Cardiac septum (tissue), 1 donor: ENCODE measurements at regions not wholly inside any gene's neighbourhood (a gene's known extent, or its start where the extent isn't known, plus 50 kb on each side); places are given as distances from the start of the nearest gene placed in this dataset.
"Not testable (repeated sequence)": the region's sequence is repeated elsewhere in the genome, so short reads cannot be mapped to it uniquely, and the experiment has no call there.

Experiments
- DNase-seq: peaks from one replicate; pipeline ENCODE4 v3.0.0-alpha.2; 2020; ENCODE audit warnings: low spot score
- intact Hi-C: fragments of 100-400 bp; cut with DNase I; formaldehyde crosslinking; loops from one replicate; pipeline ENCODE4 v1.14.0; 2022
- donor health status: DM: no; HTN: no; CAD: no.

- DNase-seq, intact Hi-C loops: not testable (repeated sequence)
Observed at GRCh38 chr15:20065508-20065907, 476.1 kb downstream of the GOLGA6L6 start.

- intact Hi-C loops, DNase-seq: not testable (repeated sequence)
Observed at GRCh38 chr15:20063167-20063566, 478.4 kb downstream of the GOLGA6L6 start.

- intact Hi-C loops, DNase-seq: not testable (repeated sequence)
Observed at GRCh38 chr15:20060838-20061237, 480.8 kb downstream of the GOLGA6L6 start.

GRCh38 chr15:20056871-20057270, 484.7 kb downstream of the GOLGA6L6 start:
- DNase-seq, intact Hi-C loops: not testable (repeated sequence)

GRCh38 chr15:20055921-20056320, 485.7 kb downstream of the GOLGA6L6 start:
- intact Hi-C loops, DNase-seq: not testable (repeated sequence)

- DNase-seq, intact Hi-C loops: not testable (repeated sequence)
Observed at GRCh38 chr15:20048189-20048588, 493.4 kb downstream of the GOLGA6L6 start.

- intact Hi-C loops = not testable (repeated sequence)
Observed at GRCh38 chr15:20045165-20045564, 496.4 kb downstream of the GOLGA6L6 start.

GRCh38 chr15:20040691-20041090, 500.9 kb downstream of the GOLGA6L6 start:
- intact Hi-C loops = not testable (repeated sequence)

More at GRCh38 chr15:20045165-20045564, 496.4 kb downstream of the GOLGA6L6 start:
- DNase-seq = not testable (repeated sequence)

GRCh38 chr15:20025040-20025439, 516.6 kb downstream of the GOLGA6L6 start:
- intact Hi-C loops = not testable (repeated sequence)

More at GRCh38 chr15:20040691-20041090, 500.9 kb downstream of the GOLGA6L6 start:
- DNase-seq = not testable (repeated sequence)

GRCh38 chr15:20022349-20022748, 519.3 kb downstream of the GOLGA6L6 start:
- DNase-seq, intact Hi-C loops: not testable (repeated sequence)

More at GRCh38 chr15:20025040-20025439, 516.6 kb downstream of the GOLGA6L6 start:
- DNase-seq = not testable (repeated sequence)

- intact Hi-C loops = not testable (repeated sequence)
Observed at GRCh38 chr15:20021351-20021750, 520.2 kb downstream of the GOLGA6L6 start.

GRCh38 chr15:20020588-20020987, 521.0 kb downstream of the GOLGA6L6 start:
- intact Hi-C loops = not testable (repeated sequence)

More at GRCh38 chr15:20021351-20021750, 520.2 kb downstream of the GOLGA6L6 start:
- DNase-seq = not testable (repeated sequence)

GRCh38 chr15:20019758-20020157, 521.8 kb downstream of the GOLGA6L6 start:
- DNase-seq, intact Hi-C loops: not testable (repeated sequence)

More at GRCh38 chr15:20020588-20020987, 521.0 kb downstream of the GOLGA6L6 start:
- not testable (repeated sequence) for DNase-seq

GRCh38 chr15:20017581-20017980, 524.0 kb downstream of the GOLGA6L6 start:
- intact Hi-C loops, DNase-seq: not testable (repeated sequence)

GRCh38 chr15:20016941-20017340, 524.7 kb downstream of the GOLGA6L6 start:
- intact Hi-C loops, DNase-seq: not testable (repeated sequence)

- DNase-seq, intact Hi-C loops: not testable (repeated sequence)
Observed at GRCh38 chr15:20012837-20013236, 528.8 kb downstream of the GOLGA6L6 start.

GRCh38 chr15:20010759-20011158, 530.8 kb downstream of the GOLGA6L6 start:
- intact Hi-C loops = not testable (repeated sequence)
- DNase-seq = peak; percentile 71

GRCh38 chr15:20009619-20010018, 532.0 kb downstream of the GOLGA6L6 start:
- DNase-seq, intact Hi-C loops: not testable (repeated sequence)

- intact Hi-C loops, DNase-seq: not testable (repeated sequence)
Observed at GRCh38 chr15:20007338-20007737, 534.3 kb downstream of the GOLGA6L6 start.

GRCh38 chr15:20003471-20003870, 538.1 kb downstream of the GOLGA6L6 start:
- intact Hi-C loops, DNase-seq: not testable (repeated sequence)

GRCh38 chr15:20002560-20002959, 539.0 kb downstream of the GOLGA6L6 start:
- not testable (repeated sequence) for DNase-seq

More at GRCh38 chr15:20002560-20002959, 539.0 kb downstream of the GOLGA6L6 start:
- intact Hi-C loops = not testable (repeated sequence)
